Dedifferentiated amniotic fluid mesenchymal stem cell (primary cell): ENCODE measurements at regions not wholly inside any gene's neighbourhood (a gene's known extent, or its start where the extent isn't known, plus 50 kb on each side); places are given as distances from the start of the nearest gene placed in this dataset.
"Not testable (repeated sequence)": the region's sequence is repeated elsewhere in the genome, so short reads cannot be mapped to it uniquely, and the experiment has no call there.

ENCODE experiments used
- DNase-seq: peaks from one replicate; pipeline ENCODE4 v3.0.0-alpha.2; 2016; ENCODE audit errors: extremely low spot score

DNA sequence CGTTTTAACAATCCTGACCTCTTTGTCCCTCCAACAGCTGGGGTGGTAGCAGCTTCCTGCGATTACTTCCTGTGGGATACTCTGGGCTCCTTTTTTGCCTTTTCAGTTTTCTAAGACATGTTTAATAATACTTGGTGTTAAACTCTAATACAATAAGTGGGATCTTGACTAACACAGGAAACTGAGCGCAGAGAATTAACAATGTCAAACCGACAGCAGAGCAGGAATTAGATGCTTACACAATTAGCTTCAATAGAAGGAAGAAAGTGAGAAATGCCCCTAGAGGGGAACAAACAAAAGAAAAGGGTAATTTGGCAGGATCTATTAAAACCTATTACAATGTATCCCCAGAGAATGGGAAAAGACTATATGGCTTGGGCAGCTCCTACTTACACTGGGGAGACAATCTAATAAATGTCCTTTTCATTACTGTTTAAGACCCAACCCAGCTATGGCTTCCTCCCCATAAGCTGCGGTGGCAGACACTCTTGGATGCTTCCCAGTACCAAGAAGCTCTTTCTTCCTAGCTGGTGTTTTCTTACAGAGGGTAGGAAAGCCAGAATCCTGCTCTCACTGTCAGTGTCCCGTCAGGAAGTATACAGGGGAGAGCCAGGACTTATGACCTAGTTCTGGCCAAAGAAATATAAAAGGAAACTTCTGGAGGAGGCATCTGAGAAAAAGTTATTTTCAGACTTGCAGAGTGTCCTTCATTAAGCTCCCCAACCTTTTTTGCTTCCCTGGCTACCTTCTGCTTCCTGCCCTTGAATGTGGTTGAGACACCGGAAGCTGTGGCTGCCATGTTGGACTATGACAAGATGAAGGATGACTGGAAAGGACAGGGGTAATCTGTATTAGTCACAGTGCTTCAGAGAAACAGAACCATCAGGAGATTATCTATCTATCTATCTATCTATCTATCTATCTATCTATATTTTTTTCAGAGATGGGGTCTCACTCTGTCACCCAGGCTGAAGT, 194.1 kb upstream of the KBTBD8 start:
- no peak for DNase-seq

DNA sequence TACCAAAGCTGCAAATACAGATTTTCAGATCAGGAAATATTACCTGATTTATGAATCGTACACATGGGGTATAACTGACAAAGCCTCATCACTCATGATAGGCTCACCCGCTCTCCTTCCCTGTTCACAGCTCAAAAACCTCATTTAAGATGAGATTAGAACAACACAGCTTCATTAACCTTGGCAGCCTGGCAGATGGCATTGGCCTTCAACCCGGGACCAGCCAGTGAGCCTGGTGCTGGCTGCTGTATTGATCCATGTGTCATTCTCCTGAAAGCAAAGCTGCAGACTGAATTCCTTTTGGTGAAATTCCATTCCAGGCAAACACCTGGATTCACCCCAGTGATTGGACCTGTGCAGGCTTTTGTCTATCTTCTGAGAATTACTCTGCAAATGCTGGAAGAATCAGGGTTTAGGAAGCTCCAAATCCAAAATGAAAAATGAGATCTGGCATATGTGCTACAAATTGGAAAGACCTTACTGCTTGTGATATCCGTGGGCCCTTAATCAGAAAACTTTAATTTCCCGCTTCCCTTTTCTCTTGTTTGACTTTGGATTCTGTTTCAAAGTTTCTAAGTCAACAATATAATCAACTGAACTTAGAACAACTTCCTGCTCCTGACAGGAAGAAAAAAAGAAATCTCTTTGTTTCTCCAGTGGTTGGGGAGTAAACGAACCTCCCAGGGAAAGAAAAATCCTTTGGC, 189.1 kb upstream of the KBTBD8 start:
- no peak for DNase-seq

DNA sequence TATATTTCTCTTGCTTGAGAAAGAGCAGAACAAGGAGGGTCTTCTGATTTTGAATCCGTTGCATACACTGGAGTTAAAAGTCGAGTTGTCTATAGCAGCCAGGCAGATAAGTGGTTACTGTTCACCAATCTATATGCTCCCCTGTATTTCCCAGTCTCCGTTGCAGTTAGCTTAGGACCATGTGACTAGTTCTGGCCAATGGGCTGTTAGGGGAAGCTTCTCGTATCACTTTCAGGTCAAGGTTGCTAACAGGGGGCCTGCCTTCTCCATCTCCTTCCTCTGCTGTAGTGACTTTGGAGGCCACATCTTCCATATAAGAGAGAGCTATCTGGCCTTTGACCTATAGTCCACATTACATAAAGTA, 188.5 kb upstream of the KBTBD8 start:
- DNase-seq, result no peak

DNA sequence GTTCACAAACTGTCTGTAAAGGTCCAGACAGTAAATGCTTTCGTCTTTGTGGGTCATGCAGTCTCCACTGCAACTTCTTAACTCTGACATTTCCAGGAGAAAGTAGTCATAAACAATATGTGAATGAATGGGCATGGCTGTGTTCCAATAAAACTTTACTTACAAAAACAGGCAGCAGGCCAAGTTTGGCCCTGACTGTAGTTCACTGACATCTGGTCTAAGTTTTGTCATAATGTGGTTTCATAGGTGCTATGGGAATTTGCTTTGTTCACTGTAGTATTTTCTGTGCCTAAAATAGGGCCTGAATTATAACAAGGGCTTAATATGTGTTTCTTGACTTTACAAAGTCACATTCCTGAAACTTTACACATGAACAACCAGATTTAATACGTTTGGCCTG, 186.0 kb upstream of the KBTBD8 start:
- no peak for DNase-seq

DNA sequence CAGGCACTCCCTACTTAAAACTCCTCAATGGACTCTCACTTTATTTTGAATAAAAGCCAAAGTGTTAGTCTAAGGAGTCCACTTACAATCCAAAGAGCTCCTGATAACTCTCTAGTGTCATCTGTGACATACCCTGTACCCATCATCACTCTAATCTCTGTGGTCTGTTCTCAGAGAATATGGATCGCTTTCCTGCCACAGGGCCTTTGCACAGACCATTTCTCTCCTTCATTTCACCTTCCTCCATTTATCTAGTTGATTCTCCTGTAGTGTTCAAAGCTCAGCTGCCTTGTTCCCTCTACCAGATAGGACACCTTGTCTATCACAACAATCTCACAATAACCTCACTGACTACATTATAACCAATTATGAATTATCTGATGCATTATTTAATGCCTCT, 185.4 kb upstream of the KBTBD8 start:
- no peak for DNase-seq

DNA sequence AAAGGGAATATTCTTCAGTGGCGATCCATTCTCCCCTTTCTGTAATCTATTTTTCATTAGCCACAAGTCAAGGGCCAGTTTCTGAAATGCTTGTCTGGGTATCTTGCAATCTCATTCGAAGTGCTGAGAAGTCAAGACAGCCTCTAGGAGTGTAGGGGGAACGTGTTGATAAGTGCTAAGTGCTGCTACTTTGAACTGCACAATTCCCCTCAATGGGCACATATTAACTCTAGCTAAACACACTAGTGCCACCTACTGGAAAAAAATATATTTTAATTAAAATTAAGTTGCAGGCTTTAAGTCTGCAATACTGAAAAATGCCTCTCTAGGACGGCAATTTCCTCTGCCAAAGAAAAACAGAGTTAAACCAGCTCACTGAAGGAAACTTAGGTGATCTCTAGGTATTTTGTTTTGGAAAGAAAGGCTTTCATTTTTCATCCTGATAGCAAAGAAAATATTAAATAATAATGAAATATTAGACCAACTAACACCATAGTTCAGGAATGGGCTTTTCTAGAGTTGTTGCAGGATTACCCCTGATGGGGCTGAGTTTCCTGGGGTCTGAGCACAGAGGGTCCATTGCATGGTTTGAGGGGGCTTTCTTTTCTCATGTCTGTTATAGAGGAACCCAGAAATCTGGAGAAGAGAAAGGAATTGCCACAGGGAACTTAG, 181.9 kb upstream of the KBTBD8 start:
- peak; percentile 89 for DNase-seq

DNA sequence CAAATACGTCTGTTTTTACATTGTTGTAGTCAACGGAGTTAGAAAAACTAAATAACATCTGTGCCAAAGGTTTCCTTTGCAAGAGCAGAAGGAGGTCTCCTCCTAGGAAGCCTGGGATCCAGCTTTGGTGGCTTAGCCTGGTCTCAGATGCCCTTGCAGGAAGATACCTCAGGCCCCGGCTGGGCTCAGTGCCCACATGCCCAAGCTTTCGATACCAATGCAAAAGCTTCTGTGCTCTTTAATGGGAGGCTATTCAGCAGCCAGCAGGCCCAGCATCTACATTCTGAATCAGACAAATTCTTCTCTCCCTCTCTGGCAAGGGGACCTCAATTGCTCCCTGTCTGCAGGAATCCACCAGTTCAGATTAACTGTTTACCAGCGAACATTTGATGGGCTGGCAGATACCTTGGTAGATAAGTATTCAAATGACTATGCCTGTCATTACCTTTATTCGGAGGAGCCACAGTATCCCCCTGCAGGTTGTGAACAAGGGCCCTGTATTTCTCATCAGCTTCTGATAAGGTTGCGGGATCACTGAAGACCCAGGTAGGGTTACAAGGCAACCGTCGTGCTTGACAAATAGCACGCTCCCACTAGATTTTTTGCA, 180.1 kb upstream of the KBTBD8 start:
- DNase-seq, result no peak

DNA sequence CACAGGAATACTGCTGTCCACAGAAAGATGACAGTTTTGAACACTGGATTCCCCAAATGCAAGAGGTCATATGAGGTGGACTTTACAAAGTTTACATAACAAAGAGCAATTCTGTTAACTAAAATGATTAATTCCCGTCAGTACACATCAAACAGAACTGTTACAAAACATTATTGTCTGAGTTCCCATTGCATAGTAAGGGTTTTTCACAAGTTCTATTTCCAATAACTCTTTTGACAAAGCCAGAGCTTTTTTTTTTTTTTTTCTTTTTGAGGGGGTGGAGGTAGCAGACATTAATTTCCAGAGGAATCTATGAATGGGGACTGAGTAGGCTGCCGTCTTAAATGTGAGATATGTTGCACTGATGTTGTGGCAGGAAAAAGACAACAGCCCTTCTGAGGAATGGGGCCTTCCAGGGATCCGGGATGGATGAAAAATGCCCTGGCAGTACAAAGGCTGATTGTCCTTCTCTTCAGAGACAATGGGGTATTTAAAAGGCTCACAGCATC, 178.1 kb upstream of the KBTBD8 start:
- DNase-seq, result no peak

DNA sequence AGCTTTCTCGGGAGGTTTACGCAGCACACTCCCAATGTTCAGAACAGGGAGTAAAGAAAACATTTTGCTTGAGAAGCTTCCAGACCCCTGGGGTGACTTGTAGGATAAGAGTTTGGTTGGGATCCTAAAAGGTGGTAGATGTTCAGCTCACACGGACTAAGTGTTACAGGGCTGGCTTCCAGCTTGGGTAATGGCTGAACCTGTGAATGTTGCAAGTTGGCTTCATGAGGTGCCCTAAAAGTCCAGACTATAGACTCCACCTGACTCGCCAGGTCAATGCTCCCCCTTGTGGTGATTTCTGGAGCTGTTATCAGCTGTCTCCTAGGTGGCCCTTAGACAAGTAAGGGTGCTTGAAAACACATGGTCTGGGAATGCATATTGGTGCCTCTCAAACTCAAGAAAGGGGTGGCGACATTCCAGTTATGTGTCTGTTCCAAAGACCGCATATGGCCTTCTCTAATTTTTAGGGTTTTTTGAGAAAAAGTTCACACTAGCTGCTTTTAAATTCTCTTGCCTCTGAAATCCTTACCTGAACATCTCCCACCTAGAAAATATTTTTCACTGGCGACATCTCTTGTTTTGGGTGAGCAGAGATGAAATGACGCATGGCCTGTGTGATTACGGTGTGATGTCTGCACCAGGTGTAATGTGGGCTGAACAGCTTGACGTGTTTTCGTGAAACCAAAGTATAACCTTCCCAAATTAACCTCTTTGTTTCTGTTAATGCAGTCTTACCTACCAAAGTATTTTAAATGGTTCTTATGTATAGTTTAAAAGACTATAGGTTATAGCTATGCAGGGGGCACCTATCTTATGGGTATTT, 175.7 kb upstream of the KBTBD8 start:
- peak; percentile 23 for DNase-seq

DNA sequence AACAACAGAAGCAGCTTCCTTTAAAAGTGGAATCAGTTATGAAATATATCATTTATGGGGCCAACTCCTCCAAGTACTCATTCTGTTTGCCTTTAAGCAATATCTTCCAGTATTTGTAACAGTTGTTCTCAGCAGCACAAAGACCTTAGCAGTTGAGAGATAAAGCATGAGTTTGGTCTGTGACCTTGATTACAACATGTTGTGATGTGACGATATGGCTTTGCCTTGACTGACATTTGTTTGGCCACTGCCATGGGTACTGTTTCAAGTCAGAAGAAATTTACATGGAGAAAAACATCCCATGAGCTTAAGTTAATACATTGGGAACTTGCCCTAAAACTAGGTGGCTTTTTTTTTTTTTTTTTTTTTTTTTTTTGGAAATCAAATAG, 175.1 kb upstream of the KBTBD8 start:
- no peak for DNase-seq

DNA sequence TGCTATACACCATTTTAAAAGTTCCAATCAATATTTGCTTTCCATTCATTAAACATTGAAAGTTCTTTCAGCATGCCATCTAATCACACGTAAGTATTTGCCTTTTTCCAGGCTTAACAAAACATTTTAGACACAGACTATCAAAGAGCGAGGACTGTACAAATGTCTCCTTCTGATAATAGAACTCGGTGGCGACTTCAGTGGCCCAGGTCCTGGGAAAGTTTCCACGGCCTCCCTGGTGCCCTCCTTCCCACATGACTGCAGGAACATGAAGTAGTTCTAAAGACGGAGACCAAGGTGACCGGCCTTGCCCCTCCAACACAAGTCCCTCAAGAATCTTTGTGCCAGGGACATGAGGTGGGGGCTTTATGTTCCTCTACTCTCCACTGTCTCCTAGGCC, 174.6 kb upstream of the KBTBD8 start:
- DNase-seq, result no peak

DNA sequence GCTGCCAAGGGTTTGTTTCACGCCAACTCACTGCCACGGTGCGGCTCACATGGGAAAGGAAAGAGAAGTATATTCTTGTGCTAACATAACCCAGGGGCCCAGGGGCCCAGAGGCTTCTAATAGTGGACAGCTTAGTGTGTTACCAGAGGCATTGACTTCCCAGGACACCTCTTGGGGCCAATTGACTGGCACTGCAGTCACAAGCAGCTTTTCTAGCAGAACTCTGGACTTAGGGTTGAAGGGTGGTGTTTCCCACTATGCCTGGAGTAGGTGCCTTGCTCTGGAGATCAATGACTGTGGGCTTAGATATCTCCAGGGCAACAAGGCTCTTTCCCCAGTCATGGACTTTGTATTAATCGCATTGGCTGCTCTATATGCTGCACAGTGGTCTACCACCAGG, 172.7 kb upstream of the KBTBD8 start:
- no peak for DNase-seq

DNA sequence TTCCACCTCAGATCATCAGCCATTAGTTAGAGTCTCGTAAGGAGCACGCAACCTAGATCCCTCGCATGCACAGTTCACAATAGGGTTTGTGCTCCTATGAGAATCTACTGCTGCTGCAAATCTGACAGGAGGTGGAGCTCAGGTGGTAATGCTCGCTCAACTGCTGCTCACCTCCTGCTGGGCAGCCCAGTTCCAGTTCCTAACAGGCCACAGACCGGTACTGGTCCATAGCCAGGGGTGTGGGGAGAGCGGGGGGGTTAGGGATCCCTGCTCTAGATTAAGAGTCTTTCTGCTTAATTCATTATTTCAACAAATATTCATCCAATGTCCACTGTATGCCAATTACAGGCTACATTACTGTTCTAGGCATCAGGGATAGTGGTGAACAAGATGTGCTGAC, 170.4 kb upstream of the KBTBD8 start:
- no peak for DNase-seq

DNA sequence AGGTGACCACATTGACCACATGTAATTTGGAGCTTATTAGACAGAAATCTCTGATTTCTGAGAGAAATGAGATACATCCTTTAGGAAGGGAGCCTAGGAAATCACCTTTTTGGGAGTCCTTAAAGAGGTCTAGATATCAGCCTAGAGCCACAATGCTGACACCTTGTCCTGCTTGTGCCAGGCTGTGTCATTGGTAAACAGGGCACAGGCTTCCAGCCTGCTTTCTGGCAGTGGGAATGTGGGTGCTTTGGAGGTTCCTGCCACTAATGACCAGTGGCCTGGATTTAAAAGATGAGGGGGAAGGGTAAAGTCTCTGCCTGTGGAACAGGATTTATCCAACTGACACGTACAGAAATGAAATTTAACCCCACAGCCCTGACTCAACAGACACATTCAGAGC, 169.8 kb upstream of the KBTBD8 start:
- DNase-seq, result no peak

DNA sequence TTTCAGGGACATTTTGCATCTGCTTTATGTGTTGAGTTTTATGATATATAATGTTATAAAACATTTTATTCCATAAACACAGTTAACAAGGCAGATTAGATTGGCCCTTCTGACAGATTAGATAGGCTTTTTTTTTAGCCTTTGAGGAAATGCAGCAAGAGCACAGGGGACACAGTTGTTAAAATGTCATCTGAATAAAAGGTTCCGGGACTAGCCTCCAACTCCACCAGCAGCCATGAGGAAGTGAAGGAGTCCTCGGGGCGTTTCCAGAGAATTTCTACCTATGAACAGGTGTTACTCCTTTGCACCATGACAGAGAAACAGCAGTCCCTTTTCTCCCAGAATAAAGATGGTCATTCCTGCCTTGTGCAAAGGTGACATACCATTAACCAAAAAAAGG, 167.8 kb upstream of the KBTBD8 start:
- DNase-seq, result no peak

DNA sequence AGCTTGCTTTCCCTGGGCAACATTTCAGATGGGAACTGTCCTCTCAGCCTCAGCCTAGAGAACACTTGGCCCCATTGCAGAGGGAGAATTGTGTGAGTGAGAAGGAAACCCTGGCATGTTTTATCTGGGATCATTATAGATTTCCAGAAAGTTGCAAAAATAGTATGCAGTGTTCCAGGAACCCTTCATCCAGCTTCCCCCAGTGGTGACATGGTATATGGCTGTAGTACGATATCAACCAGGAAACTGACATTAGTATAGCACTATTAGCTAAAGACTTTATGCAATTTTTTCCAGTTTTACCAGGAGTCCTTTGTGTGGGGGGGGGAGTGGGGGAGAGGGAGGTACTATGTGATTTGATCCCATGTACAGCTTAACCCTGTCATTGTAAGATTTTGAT, 166.2 kb upstream of the KBTBD8 start:
- no peak for DNase-seq

DNA sequence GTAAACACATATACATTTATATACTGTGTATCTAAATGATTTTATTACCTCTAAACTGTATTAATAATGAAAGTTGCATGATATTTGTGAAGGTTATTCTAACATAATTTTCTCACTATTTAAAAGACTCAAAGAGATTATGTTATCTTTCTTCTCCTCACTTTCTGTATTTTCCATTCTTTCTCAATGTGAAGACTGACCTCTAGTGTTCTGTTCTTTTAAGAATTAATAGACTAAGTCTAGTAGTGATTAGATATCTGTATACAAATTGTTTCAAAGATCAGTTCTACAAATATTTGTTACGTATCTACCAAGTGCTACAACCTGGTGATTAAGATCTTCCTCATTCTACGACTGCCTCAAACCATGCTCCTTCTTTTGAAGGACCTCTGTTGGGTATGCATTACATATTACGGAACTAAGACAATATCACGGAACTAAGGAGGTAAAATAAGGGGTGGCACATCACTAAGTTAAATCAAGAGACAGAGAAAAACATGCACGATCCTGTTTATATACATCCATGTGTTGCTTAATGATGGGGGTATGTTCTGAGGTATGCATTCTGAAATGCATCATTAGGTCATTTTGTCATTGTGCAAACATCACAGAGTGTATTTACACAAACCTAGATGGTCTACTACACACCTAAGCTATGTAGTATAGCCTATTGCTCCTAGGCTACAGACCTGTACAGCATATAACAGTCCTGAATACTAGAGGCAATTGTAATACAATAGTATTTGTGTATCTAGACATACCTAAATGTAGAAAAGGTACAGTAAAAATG, 161.5 kb upstream of the KBTBD8 start:
- DNase-seq, result no peak

DNA sequence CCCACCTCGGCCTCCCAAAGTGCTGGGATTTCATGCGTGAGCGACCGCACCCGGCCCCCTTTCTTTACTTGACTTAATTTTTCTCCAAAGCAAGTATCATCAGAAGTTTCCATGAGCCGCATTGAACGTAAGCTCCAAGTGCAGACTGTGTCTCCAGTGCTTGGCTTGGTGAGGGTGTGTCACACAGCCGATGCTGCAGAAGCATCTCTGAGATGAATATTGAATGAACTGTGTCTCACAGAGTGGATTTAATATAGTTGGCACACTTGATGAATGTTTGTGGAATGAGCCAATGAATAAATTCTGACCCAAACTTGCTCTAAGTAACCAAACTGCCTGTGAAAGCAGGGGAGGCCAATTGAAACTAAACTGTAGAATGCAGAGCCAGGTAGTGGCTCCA, 159.4 kb upstream of the KBTBD8 start:
- DNase-seq, result no peak

DNA sequence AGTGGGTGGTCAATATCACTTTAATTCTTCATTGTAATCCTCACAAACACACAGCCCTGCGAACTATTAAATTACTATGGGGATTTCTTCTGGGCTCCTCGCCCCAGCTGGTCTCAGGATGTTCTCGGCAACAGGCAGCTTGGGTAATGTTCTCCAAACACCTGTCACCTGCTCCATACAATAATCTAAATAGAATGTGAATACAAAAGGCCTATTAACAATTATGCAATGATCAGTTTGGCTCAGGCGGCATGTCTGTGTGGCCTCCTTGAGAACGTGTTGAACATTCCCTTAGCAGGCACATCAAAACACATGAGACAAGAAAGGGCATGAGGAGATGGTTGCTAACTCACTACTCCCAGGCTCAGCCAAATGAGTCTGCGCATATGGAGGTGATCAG, 158.6 kb upstream of the KBTBD8 start:
- DNase-seq, result no peak

DNA sequence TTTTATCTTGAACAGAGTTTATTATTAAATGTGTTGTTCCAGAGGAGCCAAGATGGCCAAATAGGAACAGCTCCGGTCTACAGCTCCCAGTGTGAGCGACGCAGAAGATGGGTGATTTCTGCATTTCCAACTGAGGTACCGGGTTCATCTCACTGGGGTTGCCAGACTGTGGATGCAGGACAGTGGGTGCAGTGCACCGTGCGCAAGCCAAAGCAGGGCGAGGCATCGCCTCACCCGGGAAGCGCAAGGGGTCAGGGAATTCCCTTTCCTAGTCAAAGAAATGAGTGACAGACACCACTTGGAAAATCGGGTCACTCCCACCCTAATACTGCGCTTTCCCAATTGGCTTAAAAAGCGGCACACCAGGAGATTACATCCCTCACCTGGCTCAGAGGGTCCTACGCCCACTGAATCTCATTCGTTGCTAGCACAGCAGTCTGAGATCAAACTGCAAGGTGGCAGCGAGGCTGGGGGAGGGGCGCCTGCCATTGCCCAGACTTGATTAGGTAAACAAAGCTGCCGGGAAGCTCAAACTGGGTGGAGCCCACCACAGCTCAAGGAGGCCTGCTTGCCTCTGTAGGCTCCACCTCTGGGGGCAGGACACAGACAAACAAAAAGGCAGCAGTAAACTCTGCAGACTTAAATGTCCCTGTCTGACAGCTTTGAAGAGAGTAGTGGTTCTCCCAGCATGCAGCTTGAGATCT, 155.2 kb upstream of the KBTBD8 start:
- DNase-seq, result not testable (repeated sequence)
